ENCODE measurements at regions not wholly inside any gene's neighbourhood (a gene's known extent, or its start where the extent isn't known, plus 50 kb on each side); places are given as distances from the start of the nearest gene placed in this dataset.

DNA sequence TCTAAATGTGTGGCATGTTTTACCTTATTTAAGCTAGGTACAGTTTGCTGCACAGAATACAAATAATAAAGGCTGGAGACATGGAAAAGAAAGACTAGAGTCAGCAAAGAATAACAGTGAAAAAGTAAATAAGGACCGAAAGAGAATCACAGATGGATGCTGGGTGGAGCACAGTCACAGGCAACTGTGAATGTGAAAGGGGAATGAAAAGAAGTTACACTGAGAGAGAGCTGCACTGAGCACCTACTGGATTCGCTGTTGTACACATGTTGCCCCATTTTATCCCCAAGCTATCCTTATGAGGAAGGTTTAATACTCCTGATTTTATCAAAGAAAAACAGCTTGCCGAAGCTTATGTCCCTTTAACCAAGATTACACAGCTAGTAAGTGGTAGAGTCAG lies 165.4 kb upstream of the RGMB start:
- DNase-seq (ENCODE audit: low read depth), result no peak

DNA sequence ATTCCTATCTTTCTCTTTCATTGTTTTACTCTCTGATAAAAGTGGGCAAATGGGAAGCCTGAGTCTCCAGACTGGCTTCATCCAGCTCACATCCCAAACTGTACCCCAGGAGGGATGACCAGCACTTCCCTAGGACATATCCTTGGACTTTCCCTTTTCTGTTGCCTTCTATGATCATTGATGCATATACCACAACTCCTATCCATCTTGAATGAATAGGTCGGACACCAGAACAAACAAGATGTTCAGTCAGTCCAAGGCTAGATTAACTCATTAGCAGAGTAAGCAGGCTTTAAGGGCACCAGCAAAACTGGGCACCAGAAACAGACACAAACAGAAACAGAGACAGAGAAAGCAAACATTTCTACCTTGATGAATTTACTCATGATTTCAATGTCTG lies 159.1 kb upstream of the RGMB start:
- DNase-seq (ENCODE audit: low read depth), result no peak

DNA sequence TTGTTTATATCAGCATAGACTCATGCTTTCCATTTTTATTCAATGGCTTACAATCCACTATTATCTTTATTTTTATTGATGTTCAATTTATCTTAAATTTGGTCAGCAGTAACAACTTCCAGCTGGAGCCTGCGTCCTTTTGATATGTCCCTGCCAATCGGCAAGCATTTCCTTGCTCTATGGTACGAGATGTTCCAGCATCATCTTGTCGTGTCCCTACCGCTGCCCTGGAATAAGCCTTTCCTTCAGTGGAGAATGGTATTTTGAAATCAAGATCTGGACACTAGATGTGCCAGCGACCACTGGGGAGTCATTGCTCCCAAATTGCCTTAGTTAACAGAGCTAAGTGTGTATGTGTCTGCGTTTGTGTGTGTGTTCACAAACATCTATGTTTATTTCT lies 151.6 kb upstream of the RGMB start:
- DNase-seq (ENCODE audit: low read depth), result no peak

DNA sequence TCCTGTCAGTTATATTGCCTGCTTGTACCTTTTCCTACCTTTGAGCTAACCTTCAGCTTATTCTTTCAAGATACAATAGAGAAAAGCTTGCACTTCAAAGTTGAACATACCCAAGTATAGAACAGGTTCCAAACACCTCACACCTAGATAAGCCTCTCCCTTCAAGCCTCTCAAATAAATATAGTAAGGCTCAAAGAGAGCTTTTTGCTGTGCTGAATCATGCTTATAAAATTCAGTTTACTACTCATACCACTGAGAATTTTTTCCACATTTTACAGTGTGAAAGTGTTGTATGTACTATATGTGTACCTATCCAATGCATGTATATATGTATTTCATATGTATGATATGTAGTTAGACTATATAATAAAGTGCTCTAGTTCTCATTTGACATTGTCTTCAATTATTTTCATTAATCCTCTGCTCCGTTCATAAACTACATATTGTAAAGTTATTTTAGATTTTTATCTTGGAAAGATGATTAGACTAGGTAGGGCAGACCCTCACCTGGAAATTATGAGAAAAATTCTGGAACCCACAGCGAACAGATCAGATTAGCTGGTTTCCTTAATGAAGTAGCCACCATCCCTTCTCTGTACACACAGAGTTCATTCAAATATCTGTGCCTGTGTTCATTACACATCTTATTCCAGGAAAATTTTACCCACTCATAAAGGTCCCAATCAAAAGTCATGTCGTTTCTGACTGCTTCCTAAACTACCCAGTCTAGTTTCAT lies 149.2 kb upstream of the RGMB start:
- no peak for DNase-seq (ENCODE audit: low read depth)

DNA sequence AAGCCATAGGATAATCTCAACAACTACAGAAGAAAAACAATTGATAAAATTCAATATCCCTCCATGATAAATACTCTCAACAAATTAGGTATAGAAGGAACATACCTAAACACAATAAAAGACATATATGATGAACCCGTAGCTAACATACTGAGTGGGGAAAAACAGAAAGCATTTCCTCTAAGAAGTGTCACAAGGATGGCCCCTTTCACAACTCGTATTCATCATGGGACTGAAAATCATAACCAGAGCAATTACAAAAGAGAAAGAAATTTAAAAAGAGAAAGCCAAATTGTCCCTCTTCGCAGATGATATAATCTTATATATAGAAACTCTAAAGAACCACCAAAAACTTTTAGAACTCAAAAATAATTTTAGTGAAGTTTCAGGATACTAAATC lies 146.3 kb upstream of the RGMB start:
- DNase-seq (ENCODE audit: low read depth), result no peak

DNA sequence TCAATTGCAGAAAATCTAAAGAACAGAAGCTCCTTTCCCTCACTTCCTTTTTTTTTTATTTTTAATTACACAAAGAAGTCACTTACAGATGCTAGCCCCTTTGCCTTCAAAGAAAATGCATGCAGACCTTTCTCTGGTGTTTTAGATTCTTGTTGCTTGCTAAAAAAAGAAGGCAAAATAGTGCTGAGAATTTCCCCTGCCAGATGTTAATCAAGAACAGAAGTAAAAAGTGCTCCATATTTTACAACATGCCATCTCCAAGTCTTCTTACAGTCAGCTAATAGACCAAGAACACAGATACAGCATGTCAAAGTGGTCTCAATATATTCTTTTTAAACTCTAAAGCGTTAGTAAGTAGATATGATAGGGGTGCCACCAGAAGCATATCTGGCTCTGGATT lies 142.8 kb upstream of the RGMB start:
- no peak for DNase-seq (ENCODE audit: low read depth)

DNA sequence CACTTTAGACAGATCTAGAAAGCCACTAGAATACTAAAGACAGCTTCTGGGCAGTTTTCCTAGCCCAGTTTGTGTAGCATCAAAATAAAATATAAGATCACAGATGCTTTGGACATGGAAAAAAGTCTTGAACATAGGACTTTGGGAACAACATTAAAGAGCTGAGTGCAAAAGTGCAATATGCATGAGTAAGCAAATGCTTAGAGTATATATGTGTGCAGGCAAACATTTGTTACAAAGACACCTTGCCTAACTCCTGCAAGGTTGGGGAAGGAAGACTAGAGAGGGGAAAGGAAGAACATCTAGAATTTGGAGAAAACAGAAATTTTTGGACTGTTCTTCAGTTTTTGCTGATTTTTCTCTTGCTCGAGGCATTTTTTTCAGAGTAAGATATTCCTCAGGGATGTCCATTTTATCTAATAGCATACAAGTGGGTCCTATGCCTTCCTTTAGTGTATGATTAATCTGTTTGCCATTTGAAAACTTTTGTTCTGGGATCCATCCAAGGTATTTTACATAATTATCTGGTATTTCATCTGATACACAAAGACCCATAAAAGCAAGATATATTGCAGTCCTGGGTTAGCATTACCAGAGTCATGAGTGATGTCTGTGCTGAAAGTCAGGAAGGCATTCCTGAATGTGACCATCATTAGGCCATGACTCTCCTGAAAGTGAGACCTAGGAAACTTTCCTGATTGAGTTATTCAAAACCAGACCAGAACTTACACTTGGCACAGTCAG lies 142.0 kb upstream of the RGMB start:
- peak; percentile 74 for DNase-seq (ENCODE audit: low read depth)

DNA sequence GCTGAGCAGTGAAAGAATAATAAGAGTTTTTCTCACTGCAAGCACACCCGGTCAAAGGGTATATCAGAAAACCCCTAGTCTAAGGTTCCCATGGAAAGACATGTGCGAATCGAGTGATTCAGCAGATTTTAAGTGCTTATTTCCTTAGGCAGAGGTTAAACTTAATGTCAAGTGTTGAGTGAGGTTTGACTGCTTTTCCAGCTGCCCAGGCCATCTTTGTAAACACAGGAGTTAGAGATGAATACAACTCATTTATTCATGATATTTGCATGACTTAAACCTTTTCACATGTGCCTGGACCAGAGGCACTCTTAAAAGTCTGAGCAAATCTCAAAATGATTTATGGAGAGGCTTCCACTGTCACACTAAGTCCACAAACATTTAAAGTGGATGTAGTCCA lies 137.8 kb upstream of the RGMB start:
- DNase-seq (ENCODE audit: low read depth), result peak; percentile 17

DNA sequence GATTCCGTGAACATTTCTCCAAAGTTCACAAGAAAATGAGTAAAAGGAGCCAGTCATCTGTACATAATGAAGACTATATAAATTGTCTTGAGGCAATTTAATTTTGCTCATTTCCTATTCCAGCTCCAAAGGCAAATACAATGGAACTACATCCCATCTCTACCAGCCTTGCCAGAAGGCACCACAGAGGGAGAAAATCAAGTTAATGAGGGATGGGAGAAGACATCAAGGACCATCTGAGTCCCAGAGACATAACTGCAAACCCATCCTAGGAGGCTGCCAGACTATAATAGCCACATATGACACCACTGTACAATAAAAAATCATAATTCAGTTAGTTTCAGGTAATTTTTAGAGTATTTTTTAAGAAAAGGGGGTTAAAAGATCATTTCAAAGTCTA lies 136.3 kb upstream of the RGMB start:
- DNase-seq (ENCODE audit: low read depth), result no peak

DNA sequence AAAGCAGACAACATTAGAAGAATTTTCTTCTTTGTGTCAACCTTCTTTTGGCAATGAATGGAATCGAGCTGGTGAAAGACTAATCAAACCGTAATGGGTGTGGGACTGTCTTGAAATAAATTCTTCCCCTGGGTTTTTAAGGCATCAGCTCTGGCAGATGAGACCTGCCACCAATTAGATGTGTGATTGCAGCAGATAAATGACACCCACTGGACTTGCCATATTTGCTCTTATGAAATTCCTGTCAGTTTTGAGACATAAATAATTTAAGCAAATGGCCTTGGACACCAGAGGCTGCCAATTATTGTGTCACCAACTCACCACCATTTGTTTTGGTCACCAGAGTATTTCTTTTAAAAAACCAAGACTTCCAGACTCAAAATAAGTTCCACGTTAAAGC lies 135.9 kb upstream of the RGMB start:
- DNase-seq (ENCODE audit: low read depth), result no peak

DNA sequence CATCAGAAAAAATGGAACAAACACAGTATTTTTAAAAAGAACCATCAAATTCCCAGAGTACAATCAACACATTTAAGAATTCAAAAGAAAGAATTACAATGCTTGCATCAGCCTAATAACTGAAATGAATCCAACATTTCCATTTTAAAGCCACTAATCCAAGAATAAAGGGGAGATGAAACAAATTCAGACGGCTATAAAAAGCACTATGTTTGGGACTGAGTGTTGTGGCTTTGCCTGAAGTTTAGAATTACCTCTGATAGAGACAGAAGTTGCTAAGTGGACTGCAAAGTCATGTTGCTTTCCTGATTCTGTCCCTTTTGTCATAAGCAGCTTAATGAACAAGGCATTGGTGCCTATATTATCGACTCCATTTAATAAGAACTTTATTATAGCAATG lies 135.4 kb upstream of the RGMB start:
- no peak for DNase-seq (ENCODE audit: low read depth)

DNA sequence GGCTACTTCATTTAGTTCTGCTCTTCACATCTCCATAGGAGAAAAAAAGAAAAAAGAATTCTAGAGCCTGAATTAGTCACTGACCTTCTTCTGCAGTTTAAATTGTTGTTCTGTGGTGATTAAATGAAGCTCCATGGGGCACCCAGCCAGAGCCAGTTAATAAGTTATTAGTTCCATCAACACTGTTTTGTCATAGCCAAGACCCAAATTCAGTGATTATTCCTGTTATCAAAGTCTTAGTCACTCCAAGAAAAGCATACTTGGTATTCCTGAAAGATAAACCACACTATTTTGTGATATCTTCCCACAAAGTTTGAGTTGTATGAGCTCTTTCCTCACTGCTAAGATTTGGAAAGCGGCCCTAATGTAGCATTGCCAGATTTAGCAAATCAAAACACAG lies 134.8 kb upstream of the RGMB start:
- DNase-seq (ENCODE audit: low read depth), result peak; percentile 94

DNA sequence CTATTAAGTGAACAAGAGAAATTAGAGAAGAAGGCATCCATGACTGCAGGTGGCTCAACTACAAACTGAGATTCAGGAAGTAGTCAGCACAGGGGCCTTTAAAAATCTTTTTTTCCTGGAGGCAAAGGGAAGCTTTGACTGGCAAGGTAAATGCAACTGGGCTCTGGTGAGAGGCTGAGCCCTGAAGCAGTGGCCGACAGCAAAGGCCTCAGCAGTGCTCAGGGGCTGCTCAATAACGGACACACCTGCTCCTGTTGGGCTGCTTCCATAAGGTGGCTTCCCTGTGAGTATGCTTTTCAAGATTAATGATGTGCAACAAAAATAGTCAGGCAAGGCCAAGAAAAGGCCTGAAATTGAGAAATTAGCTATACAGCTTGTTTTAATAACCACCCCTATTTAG lies 134.2 kb upstream of the RGMB start:
- no peak for DNase-seq (ENCODE audit: low read depth)

DNA sequence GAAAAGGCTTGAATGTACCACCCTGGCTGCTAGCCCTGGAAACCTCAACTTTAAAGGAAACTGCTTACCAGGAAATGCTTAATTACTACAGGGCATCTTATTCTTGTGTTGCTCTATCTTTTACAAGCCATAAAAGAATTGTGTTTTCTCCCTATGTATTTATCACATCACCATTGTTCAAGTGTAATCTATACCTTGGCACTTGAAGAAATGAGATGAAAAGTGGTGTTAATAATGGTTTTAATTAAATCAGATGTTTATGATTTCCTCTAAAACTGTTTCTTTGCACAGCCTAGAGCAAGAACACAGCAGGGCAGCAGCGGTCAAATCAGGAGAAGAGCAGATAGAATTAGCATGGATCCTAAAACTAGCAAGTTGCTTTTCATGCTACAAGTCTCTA lies 131.8 kb upstream of the RGMB start:
- DNase-seq (ENCODE audit: low read depth), result no peak

DNA sequence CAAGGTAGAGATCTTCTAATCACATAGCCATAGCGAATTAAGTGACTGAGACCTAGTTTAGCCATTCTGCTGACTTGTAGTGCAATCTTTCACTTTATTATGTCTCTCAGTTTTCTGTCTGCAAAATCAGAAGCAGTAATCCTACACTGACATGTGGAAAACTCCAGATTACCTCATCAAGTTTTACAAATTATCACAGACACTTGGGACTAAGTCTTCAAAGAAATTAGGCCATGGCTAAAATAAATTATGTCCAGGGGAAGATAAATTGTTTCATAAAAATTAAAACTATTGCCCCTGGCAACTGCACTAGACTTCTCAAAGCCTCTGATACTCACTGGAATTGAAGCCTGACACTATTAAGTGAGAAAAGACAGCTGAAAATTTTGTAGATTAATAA lies 129.9 kb upstream of the RGMB start:
- no peak for DNase-seq (ENCODE audit: low read depth)

DNA sequence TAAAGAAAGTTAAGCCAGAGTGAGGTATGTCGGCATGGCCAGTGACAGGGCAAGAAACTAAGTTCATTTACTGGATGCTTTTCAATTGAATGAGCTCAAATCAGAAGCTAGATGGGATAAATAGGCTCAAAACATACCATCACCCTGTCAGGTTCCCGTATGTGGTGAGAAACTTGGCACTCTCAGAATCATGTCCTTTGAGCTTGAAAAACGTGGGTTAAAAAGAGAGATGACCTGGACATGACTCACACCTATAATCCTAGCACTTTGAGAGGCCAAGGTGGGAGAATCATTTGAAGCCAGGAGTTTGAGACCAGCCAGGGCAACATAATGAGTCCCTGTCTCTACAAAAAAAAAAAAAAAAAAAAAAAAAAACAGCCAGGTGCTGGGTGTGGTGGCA lies 121.7 kb upstream of the RGMB start:
- no peak for DNase-seq (ENCODE audit: low read depth)

DNA sequence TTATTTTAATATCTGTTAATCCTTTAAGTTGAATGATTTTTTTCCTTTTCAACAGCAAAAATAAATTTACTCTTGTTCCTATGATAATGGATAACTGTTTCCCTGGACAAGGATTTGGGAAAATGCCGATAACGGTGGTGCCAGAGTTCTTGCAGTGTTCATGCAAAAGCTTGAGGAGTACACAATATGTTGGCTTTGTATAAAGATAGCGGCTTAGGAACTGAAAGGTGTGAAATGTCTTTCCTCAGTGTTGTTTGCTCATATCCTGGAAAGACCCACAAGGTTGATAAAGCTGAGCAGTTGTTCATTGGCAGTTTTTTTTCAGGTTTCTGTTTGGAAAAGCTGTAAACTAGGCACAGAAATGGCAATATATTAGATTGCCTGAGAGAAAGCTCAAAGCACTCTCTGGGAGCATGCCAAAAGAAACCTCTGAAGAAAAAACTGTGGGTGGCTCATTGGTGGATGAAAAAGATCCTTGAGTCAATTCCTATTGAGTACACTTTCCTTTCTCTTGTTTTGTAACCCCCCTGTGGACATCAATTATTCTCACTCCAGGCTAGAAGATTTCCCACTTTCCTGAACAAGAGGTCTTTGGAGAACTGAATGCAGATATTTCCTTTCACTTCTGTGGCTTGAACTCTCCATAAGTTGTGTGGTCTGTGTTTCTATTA lies 117.2 kb upstream of the RGMB start:
- no peak for DNase-seq (ENCODE audit: low read depth)

DNA sequence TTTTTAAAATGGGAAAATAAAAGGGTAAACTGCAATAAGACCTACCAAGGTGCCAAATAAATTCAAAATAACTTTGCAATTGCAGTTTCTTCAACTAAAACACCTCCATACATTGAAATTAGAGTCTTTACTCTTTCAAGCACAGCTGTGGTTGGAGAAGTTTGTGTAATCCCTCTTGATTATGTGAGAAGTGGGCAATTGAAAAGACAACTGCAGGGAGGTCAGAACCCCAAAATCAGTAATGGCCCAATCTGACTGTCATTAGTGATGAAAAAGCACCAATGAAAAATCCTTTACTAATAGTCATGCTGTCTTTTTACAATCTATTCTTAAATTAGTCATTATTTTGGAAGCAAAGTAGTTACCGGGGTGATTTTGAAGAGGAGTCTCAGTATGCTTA lies 116.7 kb upstream of the RGMB start:
- DNase-seq (ENCODE audit: low read depth), result no peak

DNA sequence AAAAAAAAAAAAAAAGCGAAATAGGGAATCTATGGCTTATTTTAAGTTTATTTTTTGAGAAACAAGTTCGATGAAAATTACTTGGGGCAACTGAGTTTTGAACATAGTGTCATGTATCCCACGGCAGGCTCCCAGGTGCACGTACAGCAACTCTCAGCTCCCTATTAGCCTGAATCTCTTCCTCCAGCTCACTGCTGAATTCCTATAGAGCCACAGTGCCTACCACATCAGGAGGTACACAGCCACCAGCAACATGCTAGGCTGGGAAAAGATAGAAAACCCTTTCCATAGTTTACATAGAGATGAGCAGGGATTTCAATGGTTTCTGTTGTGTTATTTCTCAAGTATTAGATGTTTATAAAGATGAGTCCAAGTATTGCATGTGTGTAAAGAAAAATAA lies 115.9 kb upstream of the RGMB start:
- no peak for DNase-seq (ENCODE audit: low read depth)

DNA sequence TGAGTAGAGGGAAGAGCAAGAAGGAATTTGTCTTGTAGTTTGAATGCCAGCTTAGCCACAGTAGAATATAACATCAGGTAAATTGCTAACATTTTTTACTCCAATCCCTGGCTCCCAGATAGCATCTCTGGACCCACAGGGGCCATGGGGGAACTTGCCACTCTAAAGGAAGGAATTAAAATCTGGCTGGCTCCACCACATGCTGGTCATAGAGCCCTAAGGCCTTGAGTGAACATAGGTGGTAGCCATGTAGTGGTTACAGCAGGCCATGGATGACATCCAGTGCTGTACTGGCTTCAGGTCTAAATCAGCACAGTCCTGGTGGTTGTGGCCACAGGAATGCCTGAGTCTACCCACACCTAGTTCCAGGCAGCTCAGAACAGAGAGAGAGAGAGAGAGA lies 109.9 kb upstream of the RGMB start:
- DNase-seq (ENCODE audit: low read depth), result no peak

DNA sequence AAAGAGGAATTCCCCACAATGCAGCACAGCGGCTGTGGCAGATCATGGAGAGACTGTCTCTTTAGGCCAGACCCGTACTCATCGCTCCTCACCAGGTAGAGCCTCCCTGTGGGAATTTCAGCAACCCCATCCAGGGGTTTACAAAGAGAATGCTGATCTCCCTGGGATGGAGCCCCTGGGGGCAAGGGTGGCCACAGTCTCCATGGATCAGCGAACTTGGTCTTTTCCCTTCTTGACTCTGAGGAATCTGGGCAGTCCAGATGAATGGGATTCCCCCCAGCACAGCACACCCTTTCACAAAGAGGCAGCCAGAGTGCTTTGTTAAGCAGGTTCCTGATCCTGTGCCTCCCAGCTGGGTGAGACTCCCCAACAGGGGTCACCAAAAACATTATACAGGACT lies 108.7 kb upstream of the RGMB start:
- no peak for DNase-seq (ENCODE audit: low read depth)

DNA sequence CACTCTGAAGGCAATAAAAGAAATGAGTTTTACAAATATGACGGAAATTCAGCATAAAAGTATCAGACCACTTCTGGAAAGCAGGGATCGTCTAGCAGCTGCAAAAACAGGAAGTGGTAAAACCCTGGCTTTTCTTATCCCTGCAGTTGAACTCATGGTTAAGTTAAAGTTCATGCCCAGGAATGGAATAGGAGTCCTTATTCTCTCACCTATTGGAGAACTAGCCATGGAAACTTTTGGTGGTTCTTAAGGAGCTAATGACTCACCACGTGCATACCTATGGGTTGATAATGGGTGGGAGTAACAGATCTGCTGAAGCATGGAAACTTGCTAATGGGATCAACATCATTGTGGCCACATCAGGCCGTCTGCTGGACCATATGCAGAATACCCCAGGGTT lies 93.5 kb upstream of the RGMB start:
- peak; percentile 13 for DNase-seq (ENCODE audit: low read depth)

DNA sequence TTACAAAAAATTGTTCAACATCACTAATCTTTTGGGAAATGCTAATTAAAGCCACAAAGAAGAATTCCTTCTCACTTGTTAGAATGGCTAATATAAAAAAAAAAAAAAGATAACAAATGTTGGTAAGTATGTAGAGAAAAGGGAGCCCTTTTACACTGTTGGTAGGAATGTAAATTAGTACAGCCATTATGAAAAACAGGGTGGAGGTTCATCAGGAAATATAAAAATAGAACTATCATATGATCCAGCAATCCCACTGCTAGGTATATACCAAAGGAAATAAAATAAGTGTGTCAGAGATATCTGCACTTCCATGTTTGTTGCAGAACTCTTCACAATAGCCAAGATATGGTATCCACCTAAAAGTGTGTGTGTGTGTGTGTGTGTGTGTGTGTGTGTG lies 83.5 kb upstream of the RGMB start:
- DNase-seq (ENCODE audit: low read depth), result no peak

DNA sequence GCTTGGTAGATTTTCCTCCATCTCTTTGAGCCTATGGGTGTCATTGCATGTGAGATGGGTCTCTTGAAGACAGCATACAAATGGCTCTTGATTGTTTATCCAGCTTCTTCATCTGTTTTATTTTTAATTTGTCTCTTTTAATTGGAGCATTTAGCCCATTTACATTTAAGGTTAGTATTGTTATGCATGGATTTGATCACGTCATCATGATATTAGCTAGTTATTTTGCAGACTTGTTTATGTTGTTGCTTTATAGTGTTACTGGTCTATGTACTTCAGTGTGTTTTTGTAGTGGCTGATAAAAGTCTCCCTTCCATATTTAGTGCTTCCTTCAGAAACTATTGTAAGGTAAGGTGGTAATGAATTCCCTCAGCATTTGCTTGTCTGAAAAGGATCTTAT lies 78.6 kb upstream of the RGMB start:
- no peak for DNase-seq (ENCODE audit: low read depth)

Measured in amniotic epithelial cell (primary cell).